ENCODE measurements at regions not wholly inside any gene's neighbourhood (a gene's known extent, or its start where the extent isn't known, plus 50 kb on each side); places are given as distances from the start of the nearest gene placed in this dataset.
A peak's percentile ranks its signal among the peaks of the same experiment; 100 is the strongest.

GRCh38 chr6:44715188-44715587 is 327.7 kb downstream of the CDC5L start:
- DNase-seq (no peak), ATAC-seq (no peak)

DNA sequence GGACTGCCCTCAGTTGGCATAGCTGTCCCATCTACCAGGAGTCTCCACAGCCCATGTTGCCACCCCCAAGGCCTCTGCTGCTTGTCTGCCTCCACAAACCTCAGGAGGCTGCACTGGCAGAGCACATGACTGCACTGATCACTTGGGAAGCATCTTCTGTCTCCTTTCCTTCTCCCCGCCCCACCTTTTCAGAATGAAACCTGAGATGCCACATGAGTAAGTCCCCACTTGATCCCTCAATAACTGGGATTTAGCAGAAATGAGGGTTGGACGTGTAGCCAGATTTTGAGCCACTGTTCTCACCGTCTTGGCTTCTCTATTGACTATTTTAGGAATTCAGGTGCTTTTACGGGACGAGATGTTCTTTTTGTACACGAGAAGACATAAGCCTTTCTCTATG is 328.4 kb downstream of the CDC5L start:
- ATAC-seq (no peak), DNase-seq (no peak)

DNA sequence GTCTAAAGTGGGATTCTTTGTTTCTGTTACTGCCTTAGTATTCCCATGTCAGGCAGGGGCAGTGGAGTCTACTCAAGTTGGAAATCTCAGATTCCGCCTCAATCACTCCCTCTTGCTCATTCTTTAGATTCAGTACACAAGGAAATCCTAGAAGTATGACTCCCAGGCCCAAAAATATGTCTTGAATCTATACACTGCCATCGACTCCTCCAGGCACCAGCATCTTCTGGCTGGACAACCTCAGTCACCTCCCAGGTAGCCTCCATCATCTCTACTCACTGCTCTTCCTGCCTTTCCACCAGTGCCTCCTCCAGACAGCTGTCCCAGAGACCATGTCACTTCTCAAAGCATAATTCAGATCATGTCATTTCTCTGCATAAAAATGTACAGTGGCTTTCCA is 329.9 kb downstream of the CDC5L start:
- DNase-seq (no peak), ATAC-seq (no peak)

GRCh38 chr6:44721954-44722578 is 334.6 kb downstream of the CDC5L start:
- no peak for ATAC-seq
- no peak for DNase-seq

DNA sequence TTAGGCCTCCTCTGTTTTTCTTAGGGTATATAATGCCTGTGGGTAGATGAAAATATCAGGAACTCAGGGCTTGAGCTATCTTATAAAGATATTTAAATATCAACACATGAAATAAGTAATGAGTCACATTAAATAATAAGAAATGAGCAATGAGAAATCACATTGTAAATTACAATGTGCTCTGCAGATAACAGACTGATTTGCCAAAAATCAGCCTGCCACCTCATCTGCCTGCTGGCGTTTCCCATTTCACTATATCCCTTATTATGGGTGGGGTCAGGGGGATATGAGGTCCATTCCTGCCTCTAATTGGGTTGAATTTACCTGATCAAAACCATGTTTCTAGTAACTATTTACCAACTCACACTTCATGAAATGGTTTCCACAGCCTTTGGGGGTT is 335.2 kb downstream of the CDC5L start:
- ATAC-seq (no peak), DNase-seq (no peak)

DNA sequence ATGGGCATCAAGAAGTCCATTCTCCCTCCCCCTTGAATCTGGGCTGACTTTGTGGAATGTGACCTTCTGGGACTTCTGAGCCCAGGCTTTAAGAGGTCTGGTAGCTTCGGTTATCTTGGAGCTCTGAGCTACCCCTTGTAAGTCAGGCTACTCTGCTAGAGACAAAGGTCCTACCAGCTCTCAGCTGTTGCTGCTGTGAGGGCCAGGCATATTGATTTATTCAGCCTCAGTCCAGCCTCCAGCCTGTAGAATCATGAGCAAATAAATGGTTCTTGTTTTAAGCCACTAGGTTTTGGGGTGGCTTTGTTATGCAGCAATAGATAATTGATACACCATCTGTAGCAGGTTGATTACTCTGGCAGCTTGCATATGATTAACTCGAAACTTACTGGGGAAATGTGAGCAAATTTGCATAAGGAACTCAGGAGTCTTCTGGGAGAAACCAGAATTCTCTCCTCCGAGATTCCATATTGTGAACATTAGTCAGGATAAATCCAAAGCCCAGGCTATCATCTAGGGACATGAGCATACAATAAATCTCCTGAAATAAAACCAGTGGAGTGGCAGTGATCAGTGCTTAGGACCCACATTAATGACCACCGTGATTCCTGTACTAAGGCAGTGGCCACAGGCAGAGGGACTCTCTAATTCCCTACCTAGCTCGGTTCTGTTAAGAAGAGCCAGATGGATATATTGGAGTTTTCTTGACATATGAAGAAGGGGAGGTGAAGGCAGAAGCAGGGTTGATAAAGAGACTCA is 336.1 kb downstream of the CDC5L start:
- DNase-seq = no peak
- no peak for ATAC-seq

- DNase-seq = no peak
- no peak for ATAC-seq
Measured at GRCh38 chr6:44725070-44725469, 337.6 kb downstream of the CDC5L start.

GRCh38 chr6:44727651-44728630 is 340.4 kb downstream of the CDC5L start:
- DNase-seq = no peak
- no peak for ATAC-seq

DNA sequence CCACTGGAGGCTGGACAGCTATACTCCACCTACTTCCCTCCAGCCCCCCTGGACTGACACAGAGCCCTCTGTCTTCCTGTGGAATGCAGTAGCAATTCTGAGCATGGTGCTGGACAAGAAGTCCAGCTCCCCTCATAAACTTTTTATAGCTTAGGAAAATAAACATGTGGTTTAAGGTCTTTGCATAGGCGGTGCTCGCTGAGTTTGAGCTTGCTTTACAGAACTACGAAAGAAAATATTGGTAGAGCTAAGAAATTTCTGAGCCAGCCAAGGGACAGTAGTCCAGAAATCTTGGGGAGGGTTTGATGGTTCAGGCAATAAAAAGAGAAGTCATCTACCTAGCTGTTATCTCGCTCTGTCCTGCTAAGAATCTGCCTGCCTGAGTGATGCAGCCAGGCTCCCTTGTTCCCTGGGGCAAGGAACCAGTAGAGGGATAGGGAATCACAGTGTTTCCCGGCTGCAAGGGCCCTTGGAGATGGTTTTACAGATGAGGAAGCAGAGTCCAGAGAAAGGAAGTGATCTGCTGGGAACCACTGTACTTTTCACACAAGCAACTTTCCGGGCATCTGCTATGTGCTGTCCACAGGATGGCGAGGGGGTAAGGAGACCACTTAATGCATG is 343.4 kb downstream of the CDC5L start:
- no peak for ATAC-seq
- DNase-seq = no peak

GRCh38 chr6:44731485-44732095 is 344.1 kb downstream of the CDC5L start:
- no peak for ATAC-seq
- no peak for DNase-seq

- DNase-seq = no peak
- no peak for ATAC-seq
Measured at GRCh38 chr6:44732243-44732642, 344.7 kb downstream of the CDC5L start.

GRCh38 chr6:44733126-44733525 is 345.6 kb downstream of the CDC5L start:
- no peak for ATAC-seq
- DNase-seq = no peak

GRCh38 chr6:44733868-44734267 is 346.4 kb downstream of the CDC5L start:
- DNase-seq (no peak), ATAC-seq (no peak)

DNA sequence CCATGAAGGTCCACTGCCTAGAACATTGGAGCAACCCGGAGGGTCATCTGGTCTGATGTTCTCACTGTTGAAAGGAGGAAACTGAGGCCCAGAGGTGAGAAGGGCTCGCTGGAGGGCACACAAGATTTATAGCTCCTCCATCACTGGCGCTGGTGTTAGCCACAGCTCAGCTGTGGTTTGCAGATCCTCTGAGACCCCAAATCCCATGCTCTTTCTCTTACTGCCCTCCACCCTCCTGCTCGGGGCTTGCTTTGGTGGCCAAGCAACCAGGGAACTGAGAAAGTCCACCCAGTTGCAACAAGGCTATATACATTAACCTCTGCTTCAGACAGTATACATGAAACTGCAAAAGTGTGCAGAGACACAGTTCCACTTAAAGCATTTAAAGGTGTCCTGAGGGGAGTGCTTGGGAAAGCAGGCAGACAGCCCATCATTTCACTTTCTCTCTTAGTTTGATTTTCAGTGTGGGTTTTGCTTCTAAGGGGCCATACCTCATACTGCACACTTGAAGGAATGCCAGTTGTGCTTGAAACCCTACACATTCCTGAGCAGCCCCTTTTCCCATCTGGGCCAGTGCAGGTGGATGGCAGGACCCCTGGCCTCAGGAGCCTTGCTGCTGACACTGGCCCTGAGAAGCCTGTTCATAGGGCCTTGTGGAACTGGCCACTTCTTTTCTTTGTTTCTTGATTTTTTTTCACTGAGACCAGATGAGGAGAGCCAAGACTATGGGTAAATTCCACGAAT is 347.6 kb downstream of the CDC5L start:
- ATAC-seq = peak; percentile 34
- no peak for DNase-seq

DNA sequence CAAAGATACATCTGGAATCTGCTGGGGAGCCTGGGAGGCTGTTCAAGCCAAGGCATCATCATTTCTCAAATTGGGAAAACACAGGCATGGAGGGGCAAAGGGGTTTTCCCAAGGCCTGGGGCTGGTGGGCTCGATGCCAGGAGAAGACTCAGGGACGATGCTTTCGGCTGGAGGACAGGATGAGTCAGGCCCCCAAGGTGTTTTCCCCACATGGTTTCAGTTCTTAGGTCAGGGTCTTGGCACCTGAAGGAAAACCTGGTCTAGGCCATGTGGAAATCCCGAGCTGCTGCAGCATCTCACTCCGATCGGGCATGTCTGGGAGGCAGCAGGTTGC is 348.1 kb downstream of the CDC5L start:
- peak; percentile 64 for DNase-seq
- ATAC-seq = peak; percentile 66

DNA sequence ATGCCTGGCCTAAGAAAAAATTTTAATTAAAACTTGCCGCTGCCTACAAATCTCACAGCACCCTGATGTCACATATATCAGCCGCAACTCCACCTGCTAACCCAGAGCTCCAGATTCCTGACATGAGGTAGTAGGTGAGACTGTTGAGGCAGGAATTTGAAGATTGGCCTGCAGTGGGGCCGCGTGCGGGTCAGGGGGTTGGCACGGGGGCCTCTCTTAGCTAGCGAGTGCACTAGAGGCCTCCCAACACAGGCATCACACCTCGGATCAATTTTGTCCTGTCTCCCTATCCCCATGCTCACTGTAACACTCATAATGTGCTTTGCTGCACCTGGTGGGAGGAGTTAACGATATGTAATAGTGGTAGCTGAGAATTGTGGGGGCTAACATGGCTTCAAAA is 349.8 kb downstream of the CDC5L start:
- ATAC-seq = no peak
- no peak for DNase-seq

- no peak for ATAC-seq
- DNase-seq = no peak
Measured at GRCh38 chr6:44737829-44738528, 350.5 kb downstream of the CDC5L start.

DNA sequence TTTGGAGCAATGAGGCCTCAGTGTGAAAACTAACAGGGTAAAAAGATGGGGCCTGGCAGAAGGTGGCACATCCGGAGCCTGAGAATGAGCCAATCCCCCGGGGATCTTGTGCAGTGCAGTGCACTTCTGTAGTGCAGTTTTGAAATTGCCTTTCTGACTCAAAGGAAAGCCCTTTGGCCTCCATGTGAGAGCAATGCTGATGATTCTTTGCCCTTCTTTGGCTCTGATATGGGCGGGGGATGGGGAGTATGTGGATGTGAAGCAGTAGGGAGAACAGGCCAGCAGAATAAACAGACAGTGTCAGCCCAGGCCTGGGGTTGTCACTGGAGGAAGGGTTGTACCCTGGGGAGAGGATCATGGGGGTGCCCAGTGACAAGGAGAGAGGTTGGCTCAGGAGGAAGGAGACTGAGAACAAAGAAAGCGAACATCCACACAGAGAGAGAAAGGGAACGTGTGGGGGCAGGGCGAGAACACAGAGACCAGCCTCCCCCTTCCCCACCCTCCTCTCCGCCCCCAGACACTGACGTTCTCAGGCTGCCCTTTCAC is 351.2 kb downstream of the CDC5L start:
- DNase-seq (no peak), ATAC-seq (no peak)

GRCh38 chr6:44739181-44739580 is 351.7 kb downstream of the CDC5L start:
- no peak for ATAC-seq
- no peak for DNase-seq

- DNase-seq = no peak
- no peak for ATAC-seq
Measured at GRCh38 chr6:44740566-44741120, 353.1 kb downstream of the CDC5L start.

Measured in stimulated activated naive CD8-positive, alpha-beta T cell treated with anti-CD3 and anti-CD28 coated beads, Interleukin-15, Interleukin-2, amounts not matched to agents 100 U/mL and 50 U/mL, for 24 hours (primary cell).